ENCODE measurements at regions not wholly inside any gene's neighbourhood (a gene's known extent, or its start where the extent isn't known, plus 50 kb on each side); places are given as distances from the start of the nearest gene placed in this dataset.

DNA sequence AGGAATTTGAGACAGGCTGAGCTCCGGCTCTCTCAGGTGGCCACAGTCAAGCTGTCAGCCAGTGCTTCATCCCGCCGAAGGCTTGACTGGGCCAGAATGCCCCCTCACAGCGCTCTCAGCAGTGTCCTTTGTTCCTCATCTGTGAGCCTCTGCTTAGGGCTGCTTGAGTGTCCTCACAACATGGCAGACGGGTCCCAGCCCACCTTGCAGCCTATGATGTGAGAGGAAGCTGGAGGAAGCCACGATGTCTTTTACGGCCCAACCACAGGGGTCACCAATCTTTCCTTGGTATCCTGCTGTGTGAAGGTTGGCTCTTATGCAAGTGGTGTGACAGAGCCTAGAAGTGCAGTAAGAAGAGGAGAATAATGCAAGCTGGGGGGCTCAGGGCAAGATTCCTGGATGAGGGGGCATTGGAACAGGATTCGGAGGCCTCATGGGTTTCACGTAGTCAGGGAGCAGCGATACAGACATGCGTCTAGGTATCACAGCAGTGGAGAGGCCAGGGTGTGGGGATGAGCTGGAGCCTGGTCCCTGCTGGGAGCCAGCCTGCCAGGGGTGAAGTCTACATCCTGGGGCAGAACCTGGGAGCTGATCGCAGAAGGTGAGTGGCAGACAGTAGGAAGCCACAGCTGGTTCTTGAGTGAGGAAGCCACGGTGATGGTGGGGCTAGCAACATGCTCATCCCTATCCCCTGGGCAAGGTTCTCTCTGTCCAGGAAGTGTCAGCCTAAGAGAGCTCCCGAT lies 234.1 kb downstream of the GLI2 start:
- ATAC-seq, result no peak
- intact Hi-C loops (cut with DNase I), result no loop called here
- no peak for DNase-seq (ENCODE audit: low spot score)

DNA sequence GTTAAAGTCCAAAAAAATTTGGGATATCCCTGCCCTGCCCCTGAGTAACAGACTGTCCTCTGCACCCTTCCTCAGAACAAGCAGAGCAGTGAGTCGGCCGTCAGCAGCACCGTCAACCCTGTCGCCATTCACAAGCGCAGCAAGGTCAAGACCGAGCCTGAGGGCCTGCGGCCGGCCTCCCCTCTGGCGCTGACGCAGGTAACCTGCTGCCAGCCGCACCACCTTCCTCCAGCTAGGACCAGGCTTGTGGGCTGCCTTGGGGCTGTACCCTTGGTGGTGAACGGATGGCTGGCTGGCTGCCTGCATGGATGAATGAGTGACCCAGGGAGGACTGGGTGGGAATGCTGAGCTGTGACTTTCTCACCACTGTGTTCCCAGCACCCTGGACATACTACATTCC lies 236.2 kb downstream of the GLI2 start:
- intact Hi-C loops (cut with DNase I), result no loop called here
- ATAC-seq (no peak), DNase-seq (ENCODE audit: low spot score) (no peak)

DNA sequence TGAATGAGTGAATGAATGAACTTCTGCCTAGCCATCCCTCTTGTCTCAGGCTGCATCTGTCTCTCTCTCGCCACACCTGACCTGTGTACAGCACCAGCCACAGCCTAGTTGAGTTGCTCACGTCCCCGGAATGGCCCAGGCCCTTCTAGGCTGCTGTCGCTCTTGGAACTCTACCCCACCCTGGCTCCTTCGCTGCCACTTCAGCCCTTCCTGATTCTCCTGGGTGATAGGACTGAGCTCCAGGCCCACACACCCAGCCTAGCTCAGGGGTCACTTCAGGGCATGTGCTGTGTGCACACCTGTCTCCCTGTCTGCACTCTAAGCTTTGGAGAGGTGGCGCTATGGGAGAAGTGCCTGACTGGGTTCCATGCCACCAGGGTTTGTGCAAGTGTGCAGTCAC lies 236.6 kb downstream of the GLI2 start:
- intact Hi-C loops (cut with DNase I), result no loop called here
- DNase-seq (ENCODE audit: low spot score) (no peak), ATAC-seq (no peak)

DNA sequence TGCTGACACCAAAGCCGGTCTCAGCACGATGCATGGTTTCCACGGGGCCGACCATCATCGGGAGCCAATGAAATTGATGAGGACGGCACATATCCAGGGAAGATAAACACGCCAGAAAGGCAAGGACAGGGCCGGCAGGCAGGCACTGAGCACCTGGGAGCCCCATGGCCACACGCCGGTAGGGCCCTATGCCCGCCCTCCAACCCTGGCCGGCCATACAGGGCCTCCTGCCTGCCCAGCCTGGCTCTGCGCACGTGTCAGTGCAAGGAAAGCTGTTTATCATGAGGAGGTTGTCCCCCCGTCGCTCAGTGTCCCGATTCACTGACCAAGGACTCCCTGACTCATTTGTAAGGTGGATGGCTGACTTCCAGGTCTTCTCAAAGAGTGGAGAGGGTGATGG lies 237.5 kb downstream of the GLI2 start:
- no peak for ATAC-seq
- intact Hi-C loops (cut with DNase I), result no loop called here

DNA sequence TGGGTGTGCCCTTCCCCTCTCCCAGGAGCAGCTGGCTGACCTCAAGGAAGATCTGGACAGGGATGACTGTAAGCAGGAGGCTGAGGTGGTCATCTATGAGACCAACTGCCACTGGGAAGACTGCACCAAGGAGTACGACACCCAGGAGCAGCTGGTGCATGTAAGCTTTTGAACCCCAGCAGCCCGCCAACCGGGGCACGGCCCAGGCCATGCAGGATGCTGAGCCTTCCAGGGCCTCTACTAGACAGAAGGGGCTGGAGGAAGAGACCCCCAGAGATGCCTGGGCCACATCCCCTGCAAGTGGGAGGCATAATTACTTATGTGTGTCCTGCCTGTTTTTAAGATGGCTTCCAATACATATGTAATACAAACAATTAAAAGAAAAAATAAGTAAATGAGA lies 239.3 kb downstream of the GLI2 start:
- intact Hi-C loops (cut with DNase I), result no loop called here
- DNase-seq (ENCODE audit: low spot score) (no peak), ATAC-seq (no peak)

More for the DNA sequence above, 237.5 kb downstream of the GLI2 start:
- no peak for DNase-seq (ENCODE audit: low spot score)

DNA sequence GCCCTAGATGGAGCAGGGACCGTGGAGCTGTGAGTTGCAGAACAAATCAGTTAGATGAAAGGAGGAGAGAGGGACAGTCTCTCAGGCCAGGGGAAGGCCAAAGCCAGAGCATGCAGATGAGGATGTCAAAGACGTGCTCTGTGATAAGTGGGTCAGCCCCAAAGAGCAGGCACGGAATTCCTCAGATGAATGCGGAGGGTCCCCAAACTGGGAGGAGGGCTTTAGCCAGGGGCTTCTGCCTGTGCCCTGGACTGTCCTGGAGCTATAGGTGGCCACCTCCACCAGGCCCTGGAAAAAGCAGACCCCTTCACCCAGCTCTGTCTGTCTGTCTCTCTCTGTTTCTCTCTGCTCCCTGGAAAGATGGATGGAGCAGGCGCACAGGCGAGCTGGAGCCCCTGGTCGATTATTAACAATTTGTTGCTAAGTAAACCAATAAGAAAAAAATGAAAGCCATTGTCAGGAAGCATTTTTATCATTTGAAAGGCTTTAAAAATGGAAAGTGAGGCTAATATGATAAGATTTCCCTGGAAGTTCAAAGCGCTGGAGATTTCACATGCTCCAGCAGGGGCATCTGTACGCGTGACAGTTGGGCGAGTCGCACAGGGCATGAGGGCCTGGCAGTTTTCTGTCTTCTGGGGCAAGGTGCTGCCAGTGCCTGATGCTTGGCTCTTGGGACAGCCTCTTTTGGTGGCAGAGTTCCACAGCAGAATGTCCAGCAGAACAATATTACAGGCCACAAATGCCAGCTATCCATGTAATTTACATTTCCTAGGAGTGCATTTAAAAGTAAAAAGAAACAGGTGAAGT lies 241.0 kb downstream of the GLI2 start:
- intact Hi-C loops (cut with DNase I), result no loop called here
- ATAC-seq (no peak), DNase-seq (ENCODE audit: low spot score) (no peak)

DNA sequence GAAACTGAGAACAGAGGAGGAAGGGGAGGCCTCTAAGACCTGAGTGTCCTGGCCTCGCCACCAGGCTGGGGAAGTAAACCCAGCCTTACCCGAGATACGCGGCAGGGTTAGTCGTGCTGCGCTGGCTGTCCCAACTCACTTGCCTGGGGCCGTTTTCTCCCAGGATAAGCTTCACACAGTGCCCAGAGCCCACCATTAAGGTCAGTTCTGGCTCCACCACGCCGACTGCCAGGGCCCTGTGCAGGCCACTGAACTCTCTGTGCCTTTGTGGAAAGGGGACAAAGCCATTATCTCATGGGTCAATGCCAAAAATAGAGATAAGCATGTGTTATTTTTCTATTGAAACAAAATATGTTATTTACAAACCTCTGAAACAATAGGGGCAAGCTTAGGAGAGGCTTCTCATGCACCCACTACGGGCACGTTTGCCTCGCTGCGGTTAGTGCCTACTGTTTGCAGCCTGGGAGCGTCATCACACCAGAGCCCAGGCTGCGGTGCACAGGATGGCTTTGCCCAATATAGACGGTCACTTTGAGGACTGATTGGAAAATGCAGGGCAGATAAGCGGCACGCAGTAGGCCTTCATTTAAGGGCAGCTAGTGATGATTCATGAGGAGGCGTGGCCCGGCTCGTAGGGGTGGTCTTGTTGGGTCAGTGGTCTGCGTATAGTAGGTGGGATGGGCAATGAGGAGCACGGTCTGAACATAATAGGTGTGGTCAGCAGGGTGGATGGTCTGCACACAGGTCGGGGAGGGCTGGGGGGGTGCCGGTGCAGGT lies 242.1 kb downstream of the GLI2 start:
- ATAC-seq (no peak), DNase-seq (ENCODE audit: low spot score) (no peak)
- intact Hi-C loops (cut with DNase I), result no loop called here

DNA sequence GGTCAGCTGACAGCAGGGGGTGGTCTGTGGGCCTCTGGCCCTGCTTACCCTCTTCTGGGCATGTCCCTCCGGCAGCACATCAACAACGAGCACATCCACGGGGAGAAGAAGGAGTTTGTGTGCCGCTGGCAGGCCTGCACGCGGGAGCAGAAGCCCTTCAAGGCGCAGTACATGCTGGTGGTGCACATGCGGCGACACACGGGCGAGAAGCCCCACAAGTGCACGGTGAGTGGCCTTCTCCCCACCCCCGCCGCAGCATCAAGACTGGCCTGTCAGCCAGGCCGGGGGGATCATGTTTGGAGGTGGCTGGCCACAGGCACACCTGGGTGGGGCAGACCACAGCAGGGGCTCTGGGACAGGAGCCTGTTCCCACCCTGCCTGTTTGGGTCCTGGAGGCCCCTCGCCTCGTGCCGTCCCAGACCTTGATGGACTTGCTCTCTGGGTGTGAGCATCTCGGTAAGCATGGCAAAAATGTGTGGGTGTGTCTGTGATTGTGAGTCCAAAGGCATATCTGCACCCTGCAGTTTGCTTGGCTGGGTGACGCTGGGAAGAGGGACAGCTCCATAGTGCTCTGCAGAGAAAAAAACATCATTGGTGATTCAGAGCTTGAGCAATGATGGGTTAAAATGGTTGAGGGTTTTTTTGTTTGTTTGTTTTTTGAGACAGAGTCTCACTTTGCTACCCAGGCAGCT lies 242.8 kb downstream of the GLI2 start:
- intact Hi-C loops (cut with DNase I), result no loop called here
- DNase-seq (ENCODE audit: low spot score), result no peak
- ATAC-seq, result peak; percentile 39

DNA sequence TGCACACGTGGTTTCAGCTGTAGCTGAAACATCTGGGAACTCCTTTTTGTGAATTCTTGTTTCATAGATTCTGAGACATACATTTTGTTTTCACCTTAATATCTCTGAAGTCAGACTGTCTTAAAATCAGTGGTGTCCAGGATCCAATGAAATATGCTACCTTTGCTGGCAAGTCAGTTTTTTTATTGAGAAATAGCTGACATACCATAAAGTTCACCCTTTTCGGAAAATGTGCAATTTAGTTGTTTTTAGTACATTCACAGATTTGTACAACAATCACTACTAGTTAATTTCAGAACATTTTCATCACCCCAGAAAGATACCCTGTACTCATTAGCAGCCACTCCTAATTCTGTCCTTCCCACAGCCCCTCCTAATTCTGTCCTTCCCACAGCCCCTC lies 243.7 kb downstream of the GLI2 start:
- ATAC-seq (no peak), DNase-seq (ENCODE audit: low spot score) (no peak)
- intact Hi-C loops (cut with DNase I), result no loop called here

DNA sequence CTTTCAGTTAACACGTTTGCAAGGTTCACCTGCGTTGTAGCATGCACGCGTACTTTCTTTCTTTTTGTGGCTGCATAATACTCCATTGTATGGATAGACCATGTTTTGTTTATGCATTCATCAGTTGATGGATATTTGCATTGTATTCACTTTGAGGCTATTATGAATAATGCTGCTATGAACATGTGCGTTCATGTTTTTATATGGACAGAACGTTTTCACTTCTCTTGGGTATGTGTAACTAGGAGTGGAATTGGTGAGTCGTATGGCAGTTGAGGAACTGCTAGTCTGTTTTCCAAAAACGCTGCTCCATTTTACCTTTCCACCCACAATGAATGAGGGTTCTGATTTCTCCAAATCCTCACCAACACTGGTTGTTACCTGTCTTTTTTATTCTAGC lies 244.3 kb downstream of the GLI2 start:
- intact Hi-C loops (cut with DNase I), result no loop called here
- DNase-seq (ENCODE audit: low spot score) (no peak), ATAC-seq (no peak)

DNA sequence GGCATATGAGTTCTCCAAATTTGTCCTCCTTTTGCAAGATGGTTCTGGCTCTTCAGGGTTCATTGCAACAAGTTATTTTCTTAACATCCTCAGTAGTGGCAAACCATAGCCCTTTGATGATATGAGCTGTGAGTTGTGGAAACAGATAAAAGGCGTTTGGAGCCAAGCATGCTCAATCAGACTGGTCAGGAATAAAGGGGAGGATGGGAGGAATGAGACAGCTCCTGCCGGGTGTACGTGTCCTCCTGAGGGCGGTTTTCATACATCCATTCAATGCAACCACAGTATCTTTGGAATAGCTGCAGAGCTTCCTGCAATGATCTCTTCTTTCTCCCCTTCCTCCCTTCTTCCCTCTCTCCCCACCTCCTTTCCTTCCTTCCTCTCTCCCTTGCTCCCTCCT lies 245.8 kb downstream of the GLI2 start:
- DNase-seq (ENCODE audit: low spot score) (no peak), ATAC-seq (no peak)
- intact Hi-C loops (cut with DNase I), result no loop called here

DNA sequence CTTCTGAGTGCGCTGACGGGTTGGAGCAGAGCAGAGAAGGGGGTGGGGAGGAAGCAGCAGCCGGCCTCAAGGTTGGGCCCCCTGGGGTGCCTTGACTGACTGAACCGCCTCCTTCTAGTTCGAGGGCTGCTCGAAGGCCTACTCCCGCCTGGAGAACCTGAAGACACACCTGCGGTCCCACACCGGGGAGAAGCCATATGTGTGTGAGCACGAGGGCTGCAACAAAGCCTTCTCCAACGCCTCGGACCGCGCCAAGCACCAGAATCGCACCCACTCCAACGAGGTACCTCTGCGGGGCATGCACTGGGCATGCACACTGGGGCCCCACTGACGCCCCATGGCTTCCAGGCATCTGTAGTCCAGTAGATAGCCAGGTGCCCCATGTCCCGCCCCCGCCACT lies 246.9 kb downstream of the GLI2 start:
- no peak for ATAC-seq

DNA sequence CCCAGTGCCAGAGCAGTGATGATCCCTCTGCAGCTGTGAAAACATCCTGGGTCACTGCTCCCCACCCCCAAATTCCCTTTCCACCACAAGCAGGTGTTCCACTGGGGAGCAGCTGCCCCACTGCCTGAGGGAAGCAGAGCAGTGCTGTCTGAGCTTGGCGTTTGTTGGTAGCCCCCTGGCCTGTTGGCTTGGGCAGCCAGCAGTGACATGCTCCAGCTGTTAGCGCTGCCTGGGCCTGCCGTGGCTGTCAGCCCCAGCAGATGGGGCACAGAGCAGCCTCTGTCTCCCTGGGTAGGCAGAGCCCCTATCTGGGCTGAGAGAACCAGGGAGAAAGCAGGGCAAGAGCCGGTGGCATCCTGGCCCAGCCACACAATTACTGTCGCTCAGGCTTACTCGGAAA lies 247.7 kb downstream of the GLI2 start:
- intact Hi-C loops (cut with DNase I), result no loop called here
- no peak for DNase-seq (ENCODE audit: low spot score)
- ATAC-seq, result no peak

More for the DNA sequence above, 246.9 kb downstream of the GLI2 start:
- no peak for DNase-seq (ENCODE audit: low spot score)
- intact Hi-C loops (cut with DNase I), result no loop called here

DNA sequence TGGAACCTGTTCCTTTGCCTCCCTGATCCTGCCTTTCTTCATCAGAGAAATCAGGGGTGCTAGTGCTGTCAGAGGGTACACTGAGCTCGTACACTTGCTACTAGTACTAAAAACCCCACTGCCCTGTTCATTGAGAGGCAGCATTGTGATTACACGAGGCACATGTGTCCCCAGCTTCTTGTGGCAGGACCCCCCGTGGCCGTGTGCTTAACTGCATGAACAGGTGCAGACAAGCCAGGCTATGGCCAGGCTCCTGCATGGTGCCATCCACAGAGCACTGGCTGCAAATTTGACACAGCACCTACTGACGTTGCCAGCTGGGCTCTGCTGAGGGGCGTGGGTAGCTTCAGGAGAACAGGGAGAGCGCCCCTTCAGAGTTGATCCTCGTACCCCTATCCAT lies 248.4 kb downstream of the GLI2 start:
- ATAC-seq (no peak), DNase-seq (ENCODE audit: low spot score) (no peak)
- intact Hi-C loops (cut with DNase I), result no loop called here

DNA sequence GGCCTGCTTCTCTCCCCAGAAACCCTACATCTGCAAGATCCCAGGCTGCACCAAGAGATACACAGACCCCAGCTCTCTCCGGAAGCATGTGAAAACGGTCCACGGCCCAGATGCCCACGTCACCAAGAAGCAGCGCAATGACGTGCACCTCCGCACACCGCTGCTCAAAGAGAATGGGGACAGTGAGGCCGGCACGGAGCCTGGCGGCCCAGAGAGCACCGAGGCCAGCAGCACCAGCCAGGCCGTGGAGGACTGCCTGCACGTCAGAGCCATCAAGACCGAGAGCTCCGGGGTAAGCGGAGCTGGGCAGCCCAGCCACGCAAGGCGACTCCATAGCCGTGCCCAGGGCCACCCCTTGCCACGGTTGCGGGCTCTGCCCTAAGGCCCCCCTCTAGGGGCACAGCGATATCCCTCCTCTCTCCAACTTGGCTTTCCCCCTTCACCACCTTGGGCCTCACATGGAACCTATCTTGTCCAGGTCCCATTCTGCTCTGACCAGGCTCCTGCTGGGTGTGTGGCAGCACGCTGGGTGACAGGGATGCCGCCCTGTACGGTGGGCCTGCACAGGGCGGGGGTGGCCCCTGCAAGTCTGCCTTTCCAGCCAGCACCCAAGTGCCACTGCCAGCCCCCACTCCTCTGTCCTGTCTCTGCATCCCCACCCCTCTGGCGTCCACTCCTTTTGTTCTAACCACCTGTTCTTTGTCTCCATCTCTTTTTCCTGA lies 248.9 kb downstream of the GLI2 start:
- intact Hi-C loops (cut with DNase I), result no loop called here
- no peak for ATAC-seq
- DNase-seq (ENCODE audit: low spot score), result no peak

DNA sequence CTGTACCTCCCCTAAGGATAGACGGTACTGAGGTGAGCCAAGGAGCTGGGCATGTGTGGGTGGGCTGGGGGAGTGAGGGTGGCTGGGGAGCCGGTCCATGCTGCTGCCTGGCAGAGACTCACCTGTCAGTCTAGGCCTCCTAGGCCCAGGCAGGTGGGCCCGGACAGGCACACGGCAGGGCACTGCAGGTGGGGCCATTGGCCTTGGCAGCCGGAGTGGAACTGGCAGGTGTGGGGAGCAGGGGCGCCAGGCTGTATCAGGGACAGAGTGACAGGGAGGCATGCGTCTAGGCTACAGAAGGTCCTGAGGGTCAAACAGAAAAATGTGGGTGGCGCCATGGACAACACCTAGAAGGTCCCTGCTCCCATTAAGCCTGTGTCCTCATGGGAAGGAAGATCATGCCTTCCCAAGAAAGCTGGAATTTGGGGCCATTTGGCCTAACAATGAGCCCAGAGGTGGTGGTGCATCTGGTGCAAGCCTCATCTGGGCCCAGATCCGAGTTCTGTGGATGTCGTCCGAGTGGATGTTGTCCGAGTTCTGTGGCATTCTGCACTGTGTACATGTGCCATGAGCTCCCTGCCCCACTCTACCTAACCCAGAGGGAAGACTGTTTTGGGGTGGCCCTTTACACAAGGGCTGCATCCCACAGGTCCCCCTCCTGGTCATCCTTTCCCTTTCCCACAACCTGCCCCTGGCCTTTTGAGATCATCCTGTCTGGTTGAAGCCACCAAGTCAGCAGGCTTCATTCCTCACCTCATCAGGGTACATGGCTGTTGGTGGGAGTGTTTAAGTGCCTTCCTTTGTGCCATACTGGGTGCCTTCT lies 249.7 kb downstream of the GLI2 start:
- no peak for ATAC-seq
- intact Hi-C loops (cut with DNase I), result no loop called here
- DNase-seq (ENCODE audit: low spot score), result peak; percentile 23

DNA sequence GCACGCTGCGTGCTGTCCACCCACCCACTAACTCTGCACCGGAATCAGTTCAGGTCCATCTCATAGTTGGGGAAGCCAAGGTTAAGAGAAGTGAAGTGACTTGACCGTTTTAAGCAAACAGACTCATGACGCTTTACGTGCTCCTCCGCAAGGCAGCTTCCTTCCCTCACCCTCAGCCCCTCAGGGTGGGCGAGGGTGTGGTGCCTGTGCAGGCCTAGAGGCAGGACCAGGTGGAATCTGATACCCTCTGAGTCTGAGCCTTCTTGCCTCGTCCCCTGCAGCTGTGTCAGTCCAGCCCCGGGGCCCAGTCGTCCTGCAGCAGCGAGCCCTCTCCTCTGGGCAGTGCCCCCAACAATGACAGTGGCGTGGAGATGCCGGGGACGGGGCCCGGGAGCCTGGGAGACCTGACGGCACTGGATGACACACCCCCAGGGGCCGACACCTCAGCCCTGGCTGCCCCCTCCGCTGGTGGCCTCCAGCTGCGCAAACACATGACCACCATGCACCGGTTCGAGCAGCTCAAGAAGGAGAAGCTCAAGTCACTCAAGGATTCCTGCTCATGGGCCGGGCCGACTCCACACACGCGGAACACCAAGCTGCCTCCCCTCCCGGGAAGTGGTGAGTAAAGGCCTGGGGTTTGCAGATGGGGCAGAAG lies 250.5 kb downstream of the GLI2 start:
- ATAC-seq (no peak), DNase-seq (ENCODE audit: low spot score) (peak; percentile 48)
- intact Hi-C loops (cut with DNase I), result no loop called here

All from sciatic nerve (tissue), 2 donors.